Breast epithelium (tissue), 4 donors: ENCODE measurements at regions not wholly inside any gene's neighbourhood (a gene's known extent, or its start where the extent isn't known, plus 50 kb on each side); places are given as distances from the start of the nearest gene placed in this dataset.

Experiments
- DNase-seq, 2 donors: peaks; one replicate each; pipeline ENCODE4 v3.0.0-alpha.2; 2019; ENCODE audit warnings: low spot score in 2 of 2
- H3K27ac ChIP-seq, 2 donors: fragments of 200-600 bp; sonication (generic) in 1 of 2; one replicate each; pipeline ENCODE4 v1.5.1; 2016 to 2019; ENCODE audit warnings: mild to moderate bottlenecking in 1 of 2
- H3K27me3 ChIP-seq, 2 donors: fragments of 200-600 bp; sonication (generic) in 1 of 2; one replicate each; pipeline versions ENCODE4 v1.5.1 to v1.6.0; 2017 to 2019; ENCODE audit warnings: control low read depth in 1 of 2, mild to moderate bottlenecking in 1 of 2
- H3K36me3 ChIP-seq: fragments of 200-600 bp; one replicate; pipeline ENCODE4 v1.5.1; 2019
- H3K4me1 ChIP-seq, 2 donors: fragments of 200-600 bp; sonication (generic); one replicate each; pipeline ENCODE4 v1.5.1; 2016 to 2019; ENCODE audit warnings: control low read depth in 1 of 2
- H3K4me3 ChIP-seq, 3 donors: fragments of 200-600 bp; sonication (generic); 1 replicate in 2 of 3; 2 replicates in 1 of 3; pipeline ENCODE4 v1.5.1; 2016 to 2019; ENCODE audit warnings: mild to moderate bottlenecking in 3 of 3, moderate library complexity in 2 of 3
- H3K9me3 ChIP-seq, 2 donors: fragments of 200-600 bp; sonication (generic) in 1 of 2; one replicate each; pipeline ENCODE4 v1.5.1; 2016 to 2019; ENCODE audit warnings: control low read depth in 1 of 2
- CTCF ChIP-seq, 3 donors: fragments of 450-650 bp; IDR thresholded peaks; one replicate each; pipeline ENCODE4 v1.5.1; 2016 to 2017; ENCODE audit warnings: antibody characterized with exemption in 3 of 3, mild to moderate bottlenecking in 3 of 3, moderate library complexity in 3 of 3
- POLR2A ChIP-seq: fragments of 450-650 bp; IDR thresholded peaks from one replicate; pipeline ENCODE4 v1.6.1; 2016; ENCODE audit warnings: antibody characterized with exemption, mild to moderate bottlenecking, moderate library complexity
- POLR2AphosphoS5 ChIP-seq, 3 donors: sonication (generic); formaldehyde crosslinking; IDR thresholded peaks; one replicate each; pipeline ENCODE4 v1.6.1; 2017; ENCODE audit warnings: antibody characterized with exemption in 3 of 3
- intact Hi-C: fragments of 100-400 bp; cut with DNase I; formaldehyde crosslinking; loops from one replicate; pipeline ENCODE4 v1.15.1; 2023; ENCODE audit warnings: low total_unique reads

GRCh38 chr1:209074575-209075250 lies 508.8 kb upstream of the CAMK1G start:
- intact Hi-C loops = no loop called here
- H3K36me3 ChIP-seq = no peaks in the 10 kb centered on the region
- H3K27me3 ChIP-seq = no peaks in the 10 kb centered on the region
- H3K4me1 ChIP-seq = no peaks in the 10 kb centered on the region
- no peaks in the 10 kb centered on the region for H3K9me3 ChIP-seq
- DNase-seq = no peak
- H3K4me3 ChIP-seq = no peak overlapping the region
- TF ChIP-seq POLR2AphosphoS5 (IDR thresholded peaks at IDR 0.05) = no peak
- TF ChIP-seq POLR2A = no peak
- no peak for TF ChIP-seq CTCF (IDR thresholded peaks at IDR 0.05)
- H3K27ac ChIP-seq = no peak overlapping the region

- DNase-seq = no peak
- Histone ChIP-seq H3K27ac (no peak overlapping the region), H3K9me3 (no peaks in the 10 kb centered on the region), H3K4me3 (no peak overlapping the region), H3K36me3 (no peaks in the 10 kb centered on the region), H3K27me3 (no peaks in the 10 kb centered on the region), H3K4me1 (no peaks in the 10 kb centered on the region)
- TF ChIP-seq POLR2AphosphoS5 (IDR thresholded peaks at IDR 0.05) (no peak), POLR2A (no peak)
- intact Hi-C loops = no loop called here
Measured at GRCh38 chr1:209076688-209077087, 506.8 kb upstream of the CAMK1G start.

- DNase-seq = no peak
- no peak overlapping the region for H3K4me3 ChIP-seq
- no peaks in the 10 kb centered on the region for H3K9me3 ChIP-seq
- no peaks in the 10 kb centered on the region for H3K36me3 ChIP-seq
- intact Hi-C loops = no loop called here
- no peak overlapping the region for H3K27ac ChIP-seq
- TF ChIP-seq POLR2AphosphoS5 (IDR thresholded peaks at IDR 0.05) (no peak), POLR2A (no peak), CTCF (IDR thresholded peaks at IDR 0.05) (no peak)
- H3K27me3 ChIP-seq = no peaks in the 10 kb centered on the region
- no peaks in the 10 kb centered on the region for H3K4me1 ChIP-seq
Measured at GRCh38 chr1:209080170-209080781, 503.2 kb upstream of the CAMK1G start.

GRCh38 chr1:209086486-209087192 lies 496.9 kb upstream of the CAMK1G start:
- H3K27ac ChIP-seq = no peak overlapping the region
- TF ChIP-seq POLR2AphosphoS5 (IDR thresholded peaks at IDR 0.05) = no peak
- no peak for TF ChIP-seq CTCF (IDR thresholded peaks at IDR 0.05)
- no peak for TF ChIP-seq POLR2A
- intact Hi-C loops = no loop called here
- no peaks in the 10 kb centered on the region for H3K36me3 ChIP-seq
- no peak for DNase-seq
- H3K4me1 ChIP-seq = no peaks in the 10 kb centered on the region
- H3K4me3 ChIP-seq = no peak overlapping the region
- H3K27me3 ChIP-seq = no peaks in the 10 kb centered on the region
- H3K9me3 ChIP-seq = no peaks in the 10 kb centered on the region

- H3K4me3 ChIP-seq = no peak overlapping the region
- DNase-seq = no peak
- H3K9me3 ChIP-seq = no peaks in the 10 kb centered on the region
- TF ChIP-seq POLR2A (no peak), CTCF (IDR thresholded peaks at IDR 0.05) (no peak), POLR2AphosphoS5 (IDR thresholded peaks at IDR 0.05) (no peak)
- no peak overlapping the region for H3K27ac ChIP-seq
- H3K4me1 ChIP-seq = no peaks in the 10 kb centered on the region
- no peaks in the 10 kb centered on the region for H3K36me3 ChIP-seq
- intact Hi-C loops = no loop called here
- H3K27me3 ChIP-seq = no peaks in the 10 kb centered on the region
Measured at GRCh38 chr1:209094384-209094783, 489.1 kb upstream of the CAMK1G start.
